ENCODE measurements at regions not wholly inside any gene's neighbourhood (a gene's known extent, or its start where the extent isn't known, plus 50 kb on each side); places are given as distances from the start of the nearest gene placed in this dataset.
A peak's percentile ranks its signal among the peaks of the same experiment; 100 is the strongest.

DNA sequence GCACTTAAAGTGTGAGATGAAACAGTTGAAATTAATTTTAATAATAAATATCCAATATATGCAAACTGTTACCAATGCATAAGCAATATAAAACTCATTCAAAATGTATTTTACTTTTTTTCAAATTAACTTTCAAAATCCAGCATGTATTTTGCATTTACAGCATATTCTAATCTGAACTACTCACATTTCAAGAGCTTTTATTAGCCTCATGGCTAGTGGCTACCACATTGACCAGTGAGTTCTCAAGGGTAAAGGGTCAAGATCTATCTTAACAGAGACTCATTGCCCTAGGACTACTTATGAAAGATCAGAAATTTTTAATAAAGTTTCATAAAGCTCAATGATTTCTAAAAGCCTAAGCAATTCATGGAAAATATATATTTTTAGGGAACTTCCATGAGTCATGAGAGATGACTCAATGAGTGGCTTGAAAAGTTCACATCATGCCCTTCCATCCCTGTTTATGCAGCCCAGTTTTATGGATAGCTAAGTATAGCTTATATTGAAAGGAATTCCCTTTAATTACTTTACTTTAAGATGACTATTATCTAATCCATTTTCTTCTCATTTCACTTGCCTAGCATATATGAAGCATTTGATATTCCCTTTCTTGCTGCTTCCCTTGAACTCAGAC, 608.6 kb downstream of the SLCO4C1 start:
- no peak overlapping the region for H3K4me2 ChIP-seq (ENCODE audit: low read length)
- no peak overlapping the region for H2AFZ ChIP-seq
- no peak overlapping the region for H3K9ac ChIP-seq
- H3K4me3 ChIP-seq (ENCODE audit: low read depth, low read length) = no peak overlapping the region
- H3K79me2 ChIP-seq = no peaks in the 10 kb centered on the region
- TF ChIP-seq, protein P1, sequence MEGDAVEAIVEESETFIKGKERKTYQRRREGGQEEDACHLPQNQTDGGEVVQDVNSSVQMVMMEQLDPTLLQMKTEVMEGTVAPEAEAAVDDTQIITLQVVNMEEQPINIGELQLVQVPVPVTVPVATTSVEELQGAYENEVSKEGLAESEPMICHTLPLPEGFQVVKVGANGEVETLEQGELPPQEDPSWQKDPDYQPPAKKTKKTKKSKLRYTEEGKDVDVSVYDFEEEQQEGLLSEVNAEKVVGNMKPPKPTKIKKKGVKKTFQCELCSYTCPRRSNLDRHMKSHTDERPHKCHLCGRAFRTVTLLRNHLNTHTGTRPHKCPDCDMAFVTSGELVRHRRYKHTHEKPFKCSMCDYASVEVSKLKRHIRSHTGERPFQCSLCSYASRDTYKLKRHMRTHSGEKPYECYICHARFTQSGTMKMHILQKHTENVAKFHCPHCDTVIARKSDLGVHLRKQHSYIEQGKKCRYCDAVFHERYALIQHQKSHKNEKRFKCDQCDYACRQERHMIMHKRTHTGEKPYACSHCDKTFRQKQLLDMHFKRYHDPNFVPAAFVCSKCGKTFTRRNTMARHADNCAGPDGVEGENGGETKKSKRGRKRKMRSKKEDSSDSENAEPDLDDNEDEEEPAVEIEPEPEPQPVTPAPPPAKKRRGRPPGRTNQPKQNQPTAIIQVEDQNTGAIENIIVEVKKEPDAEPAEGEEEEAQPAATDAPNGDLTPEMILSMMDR (IDR thresholded peaks at IDR 0.05) = no peak
- no peak overlapping the region for H3K27ac ChIP-seq
- no peaks in the 10 kb centered on the region for H3K9me3 ChIP-seq (ENCODE audit: control insufficient read depth, low read length)
- H3K36me3 ChIP-seq (ENCODE audit: control insufficient read depth, insufficient read depth, low read length) = no peaks in the 10 kb centered on the region
- no peaks in the 10 kb centered on the region for H3K27me3 ChIP-seq (ENCODE audit: control insufficient read depth, insufficient read depth, low read length)
- H3K4me1 ChIP-seq = no peaks in the 10 kb centered on the region

DNA sequence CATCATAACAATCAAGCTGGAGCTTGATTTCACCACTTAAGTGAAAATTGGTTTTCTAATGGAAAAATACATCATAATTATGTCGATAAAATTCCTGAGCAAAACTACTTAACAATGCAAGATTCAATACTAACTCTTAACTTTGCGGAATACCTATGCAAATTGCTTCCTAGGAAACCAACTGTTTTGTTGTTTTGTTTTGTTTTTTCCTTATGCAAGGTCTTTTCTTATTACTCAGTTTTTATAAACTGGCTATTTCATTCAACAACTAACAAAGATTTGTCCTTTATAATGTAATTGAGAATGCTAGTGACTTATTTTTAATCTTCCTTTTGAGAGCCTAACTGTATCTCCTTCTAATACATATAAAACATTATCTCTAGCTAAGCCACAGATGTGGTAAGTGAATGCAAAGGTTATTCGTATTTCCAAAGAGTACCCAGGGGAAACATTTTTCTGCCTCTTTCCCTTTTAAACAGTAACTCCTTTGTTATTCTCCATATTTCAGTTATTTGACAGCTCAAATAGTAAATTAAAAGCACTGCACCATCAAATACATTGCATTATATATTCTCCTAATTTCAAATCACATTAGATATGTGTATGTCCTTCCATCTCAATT, 609.4 kb downstream of the SLCO4C1 start:
- Histone ChIP-seq H3K27me3 (ENCODE audit: control insufficient read depth, insufficient read depth, low read length) (no peaks in the 10 kb centered on the region), H3K79me2 (no peaks in the 10 kb centered on the region), H3K4me2 (ENCODE audit: low read length) (no peak overlapping the region), H3K36me3 (ENCODE audit: control insufficient read depth, insufficient read depth, low read length) (no peaks in the 10 kb centered on the region), H2AFZ (no peak overlapping the region), H3K9ac (no peak overlapping the region), H3K9me3 (ENCODE audit: control insufficient read depth, low read length) (no peaks in the 10 kb centered on the region), H3K4me3 (ENCODE audit: low read depth, low read length) (no peak overlapping the region), H3K4me1 (no peaks in the 10 kb centered on the region), H3K27ac (no peak overlapping the region)
- TF ChIP-seq, protein P1 (IDR thresholded peaks at IDR 0.05) = no peak

DNA sequence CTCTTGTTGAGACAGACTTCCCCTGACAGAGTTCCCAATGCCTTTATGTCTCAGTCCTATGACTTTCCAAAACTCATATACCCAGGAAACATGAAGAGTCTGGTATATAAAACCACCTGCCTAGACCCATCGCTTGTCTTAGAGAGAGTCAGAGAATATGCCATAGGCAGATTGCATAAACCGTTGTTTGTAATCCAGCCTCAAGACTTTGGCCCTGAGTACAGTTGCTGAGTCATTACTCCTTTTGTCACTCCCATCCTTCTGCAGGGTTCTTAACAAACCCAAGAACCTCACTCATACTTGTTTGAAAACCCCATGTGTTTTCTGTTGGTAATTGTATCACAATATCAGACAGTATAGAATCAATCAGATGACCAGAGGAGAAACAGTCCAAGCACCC, 616.3 kb downstream of the SLCO4C1 start:
- Histone ChIP-seq H3K9me3 (ENCODE audit: control insufficient read depth, low read length) (no peaks in the 10 kb centered on the region), H3K27me3 (ENCODE audit: control insufficient read depth, insufficient read depth, low read length) (no peaks in the 10 kb centered on the region), H3K4me2 (ENCODE audit: low read length) (no peak overlapping the region), H3K9ac (no peak overlapping the region), H3K4me3 (ENCODE audit: low read depth, low read length) (no peak overlapping the region), H3K79me2 (no peaks in the 10 kb centered on the region), H3K4me1 (no peaks in the 10 kb centered on the region), H3K27ac (no peak overlapping the region), H3K36me3 (ENCODE audit: control insufficient read depth, insufficient read depth, low read length) (no peaks in the 10 kb centered on the region), H2AFZ (no peak overlapping the region)
- TF ChIP-seq, protein P1 (IDR thresholded peaks at IDR 0.05) = no peak

DNA sequence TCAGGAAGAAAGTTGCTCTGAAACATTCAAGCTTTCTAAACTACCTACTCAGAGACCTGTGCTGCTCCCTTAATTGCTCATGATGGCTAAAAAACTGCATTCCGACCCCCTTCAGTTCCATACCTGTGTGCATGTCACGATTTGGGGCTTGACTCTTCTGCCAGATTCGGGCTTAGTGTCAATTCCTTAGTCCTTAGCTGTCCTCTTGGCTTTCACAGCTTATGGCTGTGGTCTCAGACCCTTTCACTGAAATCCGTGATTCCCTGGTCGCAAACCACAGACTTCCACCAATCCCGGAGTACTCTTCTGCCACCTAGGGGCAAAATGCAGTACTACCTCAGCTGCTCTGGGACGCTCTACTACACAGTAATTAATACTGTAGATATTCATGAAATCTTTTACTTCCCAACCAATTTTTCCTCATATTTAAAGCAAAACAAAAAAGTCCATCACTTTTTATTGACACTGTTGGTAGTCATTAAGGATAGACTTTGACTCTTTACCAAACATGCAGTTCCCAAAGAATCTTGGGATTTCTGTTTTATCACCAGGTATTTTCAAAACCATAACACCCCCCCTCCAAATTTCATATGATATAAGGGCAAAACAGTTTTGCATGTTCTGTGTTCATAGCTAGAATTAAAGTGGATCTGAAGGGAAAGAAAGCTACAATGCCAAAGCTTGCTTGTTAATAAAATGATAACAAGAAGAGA, 617.4 kb downstream of the SLCO4C1 start:
- Histone ChIP-seq H3K4me1 (no peaks in the 10 kb centered on the region), H3K4me2 (ENCODE audit: low read length) (peak overlapping the region; percentile 27), H3K9ac (no peak overlapping the region), H3K27me3 (ENCODE audit: control insufficient read depth, insufficient read depth, low read length) (no peaks in the 10 kb centered on the region), H3K4me3 (ENCODE audit: low read depth, low read length) (no peak overlapping the region), H2AFZ (peak overlapping the region; percentile 47), H3K9me3 (ENCODE audit: control insufficient read depth, low read length) (no peaks in the 10 kb centered on the region), H3K79me2 (no peaks in the 10 kb centered on the region), H3K36me3 (ENCODE audit: control insufficient read depth, insufficient read depth, low read length) (no peaks in the 10 kb centered on the region), H3K27ac (no peak overlapping the region)
- TF ChIP-seq, protein P1 (IDR thresholded peaks at IDR 0.05) = peak; percentile 69
